Memory B cell (primary cell): ENCODE measurements at regions not wholly inside any gene's neighbourhood (a gene's known extent, or its start where the extent isn't known, plus 50 kb on each side); places are given as distances from the start of the nearest gene placed in this dataset.

Experiments used
- ATAC-seq: fragments of 150-1000 bp; cut with Tn5 transposase; 2 replicates; pipeline ENCODE4 v1.10.0; 2021; ENCODE audit warnings: low read depth, mild to moderate bottlenecking, moderate library complexity
- DNase-seq, 2 donors: peaks; one replicate each; pipeline ENCODE4 v3.0.0; 2022; ENCODE audit warnings: low spot score in 2 of 2
- H3K27ac Mint-ChIP-seq: one replicate; pipeline ENCODE4 v1.8.0; 2022; ENCODE audit warnings: mild to moderate bottlenecking, moderate library complexity, mixed read lengths
- H3K27me3 Mint-ChIP-seq: one replicate; pipeline ENCODE4 v1.8.0; 2022; ENCODE audit warnings: mixed read lengths
- H3K36me3 Mint-ChIP-seq: one replicate; pipeline ENCODE4 v1.8.0; 2022; ENCODE audit warnings: mild to moderate bottlenecking, mixed read lengths
- H3K4me1 Mint-ChIP-seq: one replicate; pipeline ENCODE4 v1.8.0; 2022; ENCODE audit warnings: mixed read lengths
- H3K4me3 Mint-ChIP-seq: one replicate; pipeline ENCODE4 v1.8.0; 2022; ENCODE audit warnings: mild to moderate bottlenecking, moderate library complexity, mixed read lengths
- H3K9me3 Mint-ChIP-seq: one replicate; pipeline ENCODE4 v1.8.0; 2022; ENCODE audit warnings: mixed read lengths

DNA sequence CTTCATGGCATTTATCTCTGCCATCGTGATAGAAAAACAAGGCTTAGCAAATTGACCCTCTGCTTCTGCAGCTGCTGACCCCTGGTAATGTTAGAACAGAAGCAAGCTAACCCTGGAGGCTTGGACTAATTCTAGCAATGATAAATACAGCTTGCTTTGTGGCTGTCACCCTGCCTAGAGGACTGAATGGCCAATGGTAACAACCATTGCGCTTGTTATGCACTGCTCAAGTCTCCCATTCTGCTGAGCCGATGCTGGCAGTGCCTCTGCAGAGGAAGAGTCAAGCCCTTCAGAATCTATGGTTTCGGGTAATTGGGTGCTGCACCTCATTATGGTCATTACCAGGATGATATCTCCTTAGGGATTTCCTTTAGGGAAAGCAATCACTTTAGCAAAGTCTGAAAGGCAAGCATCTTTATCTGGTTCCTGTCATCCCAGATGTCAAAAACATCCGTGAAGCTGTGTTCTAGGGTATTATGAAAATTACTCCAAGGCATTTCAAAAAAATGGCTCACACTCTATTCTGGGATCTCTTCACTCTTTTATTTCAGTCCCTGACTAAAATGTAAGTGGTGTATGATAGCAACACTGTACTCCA, 186.8 kb upstream of the DLGAP1 start:
- H3K36me3 Mint-ChIP-seq, result no peaks in the 10 kb centered on the region
- ATAC-seq, result no peak
- H3K4me1 Mint-ChIP-seq, result no peaks in the 10 kb centered on the region
- no peaks in the 10 kb centered on the region for H3K27me3 Mint-ChIP-seq
- H3K27ac Mint-ChIP-seq, result no peak overlapping the region
- no peak overlapping the region for H3K4me3 Mint-ChIP-seq
- no peak for DNase-seq
- H3K9me3 Mint-ChIP-seq, result peaks cover 7% of the 10 kb centered on the region

DNA sequence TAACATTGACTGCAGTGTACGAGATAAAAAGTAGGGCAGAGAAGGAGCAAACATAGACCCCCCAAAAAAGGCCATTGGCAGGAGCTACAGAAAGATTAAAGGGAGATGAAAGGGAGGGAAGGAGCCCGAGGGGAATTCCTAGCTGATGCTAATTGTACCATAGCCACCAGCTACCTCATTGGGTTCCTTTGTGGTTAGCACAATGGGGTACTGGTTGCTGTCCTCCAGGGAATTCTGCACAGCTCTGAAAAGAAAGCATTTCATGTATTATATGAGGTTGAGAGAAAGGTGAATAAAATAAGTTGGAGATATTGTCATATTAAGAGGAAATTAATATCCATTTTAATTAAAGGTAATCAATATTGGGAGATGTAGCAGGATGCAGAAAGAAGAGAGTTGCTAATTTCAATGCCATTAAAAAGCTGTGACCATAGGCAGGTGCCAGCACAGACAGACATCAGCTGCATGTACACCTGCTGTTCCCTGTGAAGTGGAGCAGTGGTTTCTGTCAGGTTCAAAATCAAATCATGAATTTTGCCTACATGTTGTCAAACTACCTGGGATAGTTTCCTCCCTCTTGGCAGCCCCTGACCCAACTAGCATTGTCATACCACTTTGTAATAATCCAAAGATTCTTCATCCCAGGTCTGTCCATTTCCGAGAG, 185.4 kb upstream of the DLGAP1 start:
- Mint-ChIP-seq H3K4me3 (no peak overlapping the region), H3K4me1 (no peaks in the 10 kb centered on the region), H3K9me3 (peaks cover 7% of the 10 kb centered on the region), H3K27ac (no peak overlapping the region), H3K36me3 (no peaks in the 10 kb centered on the region), H3K27me3 (no peaks in the 10 kb centered on the region)
- DNase-seq (no peak), ATAC-seq (no peak)

DNA sequence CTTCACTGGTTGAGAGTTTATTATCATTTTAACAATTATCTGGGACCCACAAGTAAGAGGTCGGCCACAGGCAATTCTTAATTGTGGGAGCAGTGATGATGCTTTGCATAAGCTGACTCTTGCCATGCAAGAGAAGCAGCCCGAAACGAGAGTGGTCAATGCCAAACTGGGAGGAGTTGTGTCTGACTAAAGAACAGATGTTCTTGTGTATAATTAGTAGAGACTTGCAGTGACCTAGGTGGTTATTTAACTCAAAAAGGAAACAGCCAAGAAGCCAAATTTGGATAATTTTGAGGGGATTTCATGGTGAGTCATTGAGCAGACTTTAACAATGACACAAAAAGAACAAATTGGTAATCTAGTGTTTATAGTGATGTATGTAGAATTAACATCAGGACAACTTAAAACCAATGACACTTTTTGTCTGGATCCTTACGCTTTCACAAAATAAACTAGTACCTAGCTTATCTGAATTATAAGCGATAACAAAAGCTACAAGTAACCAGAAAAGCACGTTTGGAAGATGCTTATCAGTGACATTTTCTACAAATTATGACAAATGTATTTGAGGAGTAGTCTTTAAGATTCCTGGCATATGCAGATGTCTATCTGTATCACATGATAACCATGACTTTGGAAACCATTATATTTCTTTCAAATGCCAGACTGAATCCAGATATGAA, 184.7 kb upstream of the DLGAP1 start:
- no peaks in the 10 kb centered on the region for H3K4me1 Mint-ChIP-seq
- H3K27me3 Mint-ChIP-seq, result no peaks in the 10 kb centered on the region
- peaks cover 7% of the 10 kb centered on the region for H3K9me3 Mint-ChIP-seq
- no peak for ATAC-seq
- H3K36me3 Mint-ChIP-seq, result no peaks in the 10 kb centered on the region
- no peak overlapping the region for H3K4me3 Mint-ChIP-seq
- no peak for DNase-seq
- no peak overlapping the region for H3K27ac Mint-ChIP-seq

DNA sequence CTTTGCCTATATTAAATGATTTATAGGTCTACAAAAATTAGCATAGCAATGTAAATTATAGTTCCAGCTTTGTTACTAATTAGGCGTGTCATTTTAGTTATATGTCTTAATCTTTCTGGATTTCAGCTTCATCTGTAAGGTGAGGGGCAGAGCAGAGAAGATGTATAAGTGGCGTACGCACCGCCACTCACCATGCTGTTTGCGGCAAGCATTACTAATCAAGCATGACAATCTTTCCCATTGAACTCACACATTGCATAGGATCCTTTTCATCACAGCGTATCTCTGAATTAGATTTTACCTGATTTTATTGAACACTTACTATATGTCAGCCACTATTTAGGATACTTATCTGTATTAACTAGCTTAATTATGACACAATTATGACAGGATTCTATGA, 183.6 kb upstream of the DLGAP1 start:
- no peaks in the 10 kb centered on the region for H3K4me1 Mint-ChIP-seq

DNA sequence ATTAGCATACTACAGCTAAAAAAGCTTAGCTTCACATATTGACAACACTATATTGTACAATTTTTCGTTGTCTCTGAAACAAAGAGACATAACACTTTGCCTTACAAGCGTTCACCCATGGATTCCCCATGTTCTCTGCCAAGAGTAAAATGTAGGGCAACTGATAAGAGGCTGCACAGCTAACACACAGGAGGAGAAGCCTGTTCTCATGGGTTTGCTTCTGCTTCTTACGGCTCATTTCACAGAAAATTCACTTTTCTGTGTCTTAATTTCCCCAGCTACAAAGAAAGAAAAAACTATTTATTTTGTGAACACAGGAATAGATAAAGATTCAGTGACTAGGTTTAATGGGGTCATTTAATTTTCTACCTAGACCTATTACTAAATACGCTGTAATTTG, 182.8 kb upstream of the DLGAP1 start:
- Mint-ChIP-seq H3K27ac (no peak overlapping the region), H3K27me3 (no peaks in the 10 kb centered on the region), H3K4me3 (no peak overlapping the region), H3K4me1 (no peaks in the 10 kb centered on the region), H3K36me3 (no peaks in the 10 kb centered on the region), H3K9me3 (peaks cover 7% of the 10 kb centered on the region)
- no peak for DNase-seq
- ATAC-seq, result no peak

More for the DNA sequence above, 183.6 kb upstream of the DLGAP1 start:
- DNase-seq, result no peak
- no peak overlapping the region for H3K27ac Mint-ChIP-seq
- no peak for ATAC-seq
- no peak overlapping the region for H3K4me3 Mint-ChIP-seq
- H3K27me3 Mint-ChIP-seq, result no peaks in the 10 kb centered on the region
- H3K36me3 Mint-ChIP-seq, result no peaks in the 10 kb centered on the region
- peaks cover 7% of the 10 kb centered on the region for H3K9me3 Mint-ChIP-seq

DNA sequence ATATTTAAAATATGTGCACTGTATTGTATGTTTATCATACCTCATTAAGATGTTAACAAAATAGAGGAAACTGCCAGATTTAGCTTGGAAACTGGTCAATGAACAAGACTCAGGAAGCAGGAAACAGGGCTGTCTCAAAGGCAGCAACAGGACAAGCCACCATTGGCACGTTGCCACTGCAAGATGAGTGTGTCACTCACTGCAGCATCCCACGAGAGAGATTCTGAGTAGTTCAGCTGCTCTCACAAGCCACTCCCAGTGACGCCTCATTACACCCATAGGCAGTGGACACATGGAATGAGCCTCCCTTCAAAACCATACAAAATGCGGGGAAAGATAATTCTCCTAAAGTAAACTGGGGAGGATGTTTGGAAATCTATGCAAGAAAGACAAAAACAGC, 181.9 kb upstream of the DLGAP1 start:
- Mint-ChIP-seq H3K4me1 (no peaks in the 10 kb centered on the region), H3K27ac (no peak overlapping the region), H3K27me3 (no peaks in the 10 kb centered on the region), H3K4me3 (no peak overlapping the region), H3K9me3 (peaks cover 10% of the 10 kb centered on the region), H3K36me3 (no peaks in the 10 kb centered on the region)
- ATAC-seq, result no peak
- no peak for DNase-seq

DNA sequence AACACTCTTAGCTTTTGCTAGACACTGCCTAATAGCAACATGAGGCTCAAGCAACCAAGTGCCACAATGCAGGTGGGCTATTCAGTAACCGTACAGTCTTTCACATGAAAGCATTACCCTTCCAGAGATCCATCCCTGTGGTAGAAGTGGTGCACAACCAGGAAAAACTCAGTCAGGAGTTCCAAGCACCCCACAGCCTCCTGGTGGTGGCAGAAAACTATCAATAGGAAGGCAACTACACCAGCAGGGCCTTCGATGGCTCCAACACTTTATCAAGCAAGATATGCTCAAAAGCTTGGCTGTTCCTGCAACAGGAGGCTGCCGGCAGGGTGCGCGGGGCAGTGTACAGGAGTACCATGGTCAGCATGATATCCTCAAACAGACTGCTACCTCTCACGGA, 176.1 kb upstream of the DLGAP1 start:
- ATAC-seq, result no peak

DNA sequence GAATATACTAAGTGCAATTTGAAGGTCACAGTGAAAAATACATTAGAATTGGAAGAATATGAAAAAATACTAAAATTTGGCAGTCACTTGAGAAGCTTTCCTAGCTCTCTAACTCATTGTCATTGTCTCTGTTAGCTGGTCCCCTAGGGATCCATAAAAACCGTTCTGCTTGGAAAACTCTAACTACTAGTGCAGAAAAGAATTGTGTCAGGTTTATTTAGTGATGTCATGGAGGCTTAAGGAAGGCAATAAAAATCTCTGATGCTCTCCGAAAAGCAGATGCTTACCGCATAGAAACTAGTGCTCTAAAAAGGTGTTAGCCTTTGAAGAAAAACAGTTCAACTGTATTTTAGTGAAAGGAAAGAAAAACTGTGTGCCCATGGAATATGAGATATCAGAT, 150.1 kb upstream of the DLGAP1 start:
- Mint-ChIP-seq H3K4me3 (no peak overlapping the region), H3K4me1 (no peaks in the 10 kb centered on the region), H3K27me3 (no peaks in the 10 kb centered on the region), H3K9me3 (peaks cover 4% of the 10 kb centered on the region), H3K27ac (no peak overlapping the region), H3K36me3 (no peaks in the 10 kb centered on the region)
- DNase-seq (no peak), ATAC-seq (no peak)

More for the DNA sequence above, 176.1 kb upstream of the DLGAP1 start:
- Mint-ChIP-seq H3K4me1 (no peaks in the 10 kb centered on the region), H3K27me3 (no peaks in the 10 kb centered on the region), H3K36me3 (no peaks in the 10 kb centered on the region), H3K4me3 (no peak overlapping the region), H3K9me3 (peaks cover 5% of the 10 kb centered on the region), H3K27ac (no peak overlapping the region)
- no peak for DNase-seq

DNA sequence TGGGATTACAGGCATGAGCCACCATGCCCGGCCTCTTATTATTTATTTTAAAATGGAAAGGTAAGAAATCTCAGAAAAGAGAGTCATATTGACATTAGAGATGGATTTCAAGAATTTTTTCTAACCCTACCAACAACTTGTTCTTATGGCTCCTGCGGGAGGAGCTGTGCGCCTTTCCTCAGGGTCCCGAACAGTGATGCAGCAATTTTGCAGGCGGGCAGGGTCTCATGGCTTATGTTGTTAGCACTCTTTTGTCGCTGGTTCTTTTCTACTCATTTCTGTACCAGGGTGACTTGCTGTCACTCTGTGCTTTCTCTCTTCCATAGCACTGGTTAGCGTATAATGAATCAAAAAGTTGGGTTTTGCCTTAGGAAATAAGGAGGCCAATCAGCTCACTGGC, 148.8 kb upstream of the DLGAP1 start:
- ATAC-seq (no peak), DNase-seq (no peak)
- Mint-ChIP-seq H3K4me3 (no peak overlapping the region), H3K4me1 (no peaks in the 10 kb centered on the region), H3K27ac (no peak overlapping the region), H3K36me3 (no peaks in the 10 kb centered on the region), H3K27me3 (no peaks in the 10 kb centered on the region), H3K9me3 (peaks cover 4% of the 10 kb centered on the region)

DNA sequence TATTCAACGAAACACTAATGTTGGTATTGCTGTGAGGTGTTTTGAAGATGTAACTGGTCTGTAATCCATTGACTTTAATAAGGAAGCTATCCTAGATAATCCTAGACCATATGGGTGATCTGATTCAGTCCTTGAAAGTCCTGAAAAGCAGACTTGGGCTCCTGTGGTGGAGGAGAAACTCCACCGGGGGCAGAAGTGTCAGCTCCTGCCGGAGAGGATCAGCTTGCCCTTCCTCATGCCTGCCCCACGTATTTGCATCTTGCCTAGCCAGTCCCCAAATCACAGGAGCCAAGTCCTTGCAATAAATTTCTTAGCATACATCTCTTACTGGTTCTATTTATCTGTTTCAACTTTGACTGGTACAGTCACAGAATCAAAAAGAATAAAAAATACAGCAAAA, 144.2 kb upstream of the DLGAP1 start:
- no peak for ATAC-seq
- no peaks in the 10 kb centered on the region for H3K4me1 Mint-ChIP-seq
- H3K27me3 Mint-ChIP-seq, result no peaks in the 10 kb centered on the region
- H3K36me3 Mint-ChIP-seq, result no peaks in the 10 kb centered on the region
- no peak overlapping the region for H3K4me3 Mint-ChIP-seq
- no peak overlapping the region for H3K27ac Mint-ChIP-seq
- peaks cover 2% of the 10 kb centered on the region for H3K9me3 Mint-ChIP-seq
- DNase-seq, result no peak

DNA sequence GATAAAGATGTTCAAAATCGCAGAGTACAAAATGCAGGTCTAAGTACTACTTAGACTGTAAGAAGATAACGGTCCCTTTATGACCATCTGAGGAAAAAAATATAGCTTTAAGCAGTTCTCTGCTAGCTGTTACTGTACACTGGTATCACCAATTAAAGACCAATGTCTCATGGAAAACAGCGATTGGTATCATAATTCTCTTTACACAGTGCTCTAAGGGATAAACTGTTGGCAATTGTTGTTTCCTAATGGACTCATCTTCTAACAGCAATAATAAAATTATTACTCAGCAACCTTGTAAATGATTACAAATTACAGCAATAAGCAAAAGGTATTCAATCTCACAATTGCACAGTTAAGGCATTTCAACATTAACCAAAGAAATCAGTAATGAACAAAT, 142.2 kb upstream of the DLGAP1 start:
- H3K27ac Mint-ChIP-seq, result no peak overlapping the region
- no peak for ATAC-seq
- H3K9me3 Mint-ChIP-seq, result peaks cover 2% of the 10 kb centered on the region
- H3K36me3 Mint-ChIP-seq, result no peaks in the 10 kb centered on the region
- H3K4me1 Mint-ChIP-seq, result no peaks in the 10 kb centered on the region
- DNase-seq, result no peak
- no peaks in the 10 kb centered on the region for H3K27me3 Mint-ChIP-seq
- H3K4me3 Mint-ChIP-seq, result no peak overlapping the region

DNA sequence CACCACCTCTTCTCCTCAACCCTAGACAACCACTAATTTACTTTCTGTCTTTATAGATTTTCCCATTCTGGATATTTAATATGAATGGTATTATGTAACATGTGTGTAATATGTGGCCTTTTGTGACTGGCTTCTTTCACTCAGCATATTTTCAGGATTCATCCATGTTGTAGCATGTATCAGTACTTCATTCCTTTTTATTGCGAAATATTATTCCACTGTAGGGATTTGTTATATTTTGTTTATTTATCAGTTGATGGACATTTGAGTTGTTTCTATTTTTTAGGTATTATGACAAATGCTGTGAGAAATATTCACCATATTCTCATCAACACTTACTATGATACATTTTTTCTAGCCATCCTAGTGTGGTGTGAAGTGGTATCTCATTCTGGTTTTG, 138.8 kb upstream of the DLGAP1 start:
- H3K4me3 Mint-ChIP-seq, result no peak overlapping the region
- ATAC-seq (no peak), DNase-seq (no peak)
- no peaks in the 10 kb centered on the region for H3K27me3 Mint-ChIP-seq
- H3K27ac Mint-ChIP-seq, result no peak overlapping the region
- peaks cover 1% of the 10 kb centered on the region for H3K9me3 Mint-ChIP-seq
- no peaks in the 10 kb centered on the region for H3K36me3 Mint-ChIP-seq
- H3K4me1 Mint-ChIP-seq, result no peaks in the 10 kb centered on the region

DNA sequence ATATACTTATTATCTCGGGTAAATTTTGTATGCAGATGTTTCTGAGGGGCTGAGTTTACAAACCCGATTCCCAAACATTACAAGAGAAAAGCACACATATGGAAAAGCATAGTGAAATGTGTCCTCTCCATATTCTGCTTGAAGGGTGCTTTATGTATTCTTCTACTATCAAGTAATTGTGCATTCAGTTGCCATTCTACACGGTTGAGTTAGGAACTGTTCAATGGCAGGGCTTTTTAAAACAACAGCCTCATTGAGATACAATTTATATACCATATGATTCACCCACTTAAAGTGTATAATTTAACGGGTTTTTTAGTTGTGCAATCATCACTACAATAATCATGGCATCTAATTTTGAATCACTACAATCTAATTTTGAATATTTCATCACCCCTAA, 138.4 kb upstream of the DLGAP1 start:
- H3K4me3 Mint-ChIP-seq, result no peak overlapping the region
- no peak for DNase-seq
- H3K36me3 Mint-ChIP-seq, result no peaks in the 10 kb centered on the region
- no peak overlapping the region for H3K27ac Mint-ChIP-seq
- H3K27me3 Mint-ChIP-seq, result no peaks in the 10 kb centered on the region
- no peaks in the 10 kb centered on the region for H3K4me1 Mint-ChIP-seq
- ATAC-seq, result no peak
- peaks cover 1% of the 10 kb centered on the region for H3K9me3 Mint-ChIP-seq

DNA sequence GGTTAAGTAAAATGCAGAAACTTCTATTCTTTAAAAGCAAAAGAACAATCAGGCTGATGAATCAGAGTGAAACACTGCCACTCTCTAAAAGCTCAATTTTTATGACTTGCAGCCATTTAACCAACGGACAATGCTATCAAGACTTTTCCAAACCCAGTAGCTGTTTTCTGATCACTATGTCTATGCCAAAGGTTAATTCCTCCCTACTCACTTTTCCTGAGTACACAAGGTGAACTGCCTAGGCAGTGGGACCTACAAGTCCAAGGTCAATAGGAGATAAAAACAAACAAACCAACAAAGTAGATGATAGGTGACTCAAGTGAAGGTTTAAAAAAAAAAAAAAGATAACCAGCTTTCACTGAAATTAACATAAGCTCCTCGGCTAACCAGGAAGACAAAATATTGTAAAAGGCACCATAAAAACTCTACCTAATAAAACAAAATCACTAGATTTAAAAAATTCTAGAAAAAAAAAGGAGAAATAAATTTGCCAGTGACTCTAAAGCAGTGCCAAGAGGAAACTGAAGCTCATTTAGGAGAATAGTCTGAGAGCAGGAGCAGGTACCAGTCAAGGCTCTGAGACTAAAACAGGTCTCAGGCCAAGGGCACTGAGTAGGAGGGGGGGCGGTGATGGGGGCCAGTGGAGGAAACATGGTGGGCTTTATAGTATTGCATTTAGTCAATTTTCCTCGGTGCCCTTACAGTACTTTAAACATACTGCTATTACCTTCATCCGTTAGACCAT, 134.1 kb upstream of the DLGAP1 start:
- no peaks in the 10 kb centered on the region for H3K4me1 Mint-ChIP-seq
- H3K27ac Mint-ChIP-seq, result no peak overlapping the region
- H3K36me3 Mint-ChIP-seq, result no peaks in the 10 kb centered on the region
- H3K4me3 Mint-ChIP-seq, result no peak overlapping the region
- H3K9me3 Mint-ChIP-seq, result peaks cover 4% of the 10 kb centered on the region
- no peaks in the 10 kb centered on the region for H3K27me3 Mint-ChIP-seq
- DNase-seq, result no peak
- no peak for ATAC-seq
